Kidney capillary endothelial cell (primary cell): ENCODE measurements at regions not wholly inside any gene's neighbourhood (a gene's known extent, or its start where the extent isn't known, plus 50 kb on each side); places are given as distances from the start of the nearest gene placed in this dataset.
A peak's percentile ranks its signal among the peaks of the same experiment; 100 is the strongest.
"Not testable (repeated sequence)": the region's sequence is repeated elsewhere in the genome, so short reads cannot be mapped to it uniquely, and the experiment has no call there.

Experiments used
- DNase-seq: peaks from one replicate; pipeline ENCODE4 v3.0.0-alpha.2; 2018; ENCODE audit warnings: low spot score

- DNase-seq = no peak
Observed at GRCh38 chr3:180420016-180420415, 181.9 kb upstream of the TTC14 start.

- DNase-seq = peak; percentile 51
Observed at GRCh38 chr3:180420804-180421203, 181.2 kb upstream of the TTC14 start.

- peak; percentile 8 for DNase-seq
Observed at GRCh38 chr3:180421221-180421620, 180.7 kb upstream of the TTC14 start.

- no peak for DNase-seq
Observed at GRCh38 chr3:180421721-180422120, 180.2 kb upstream of the TTC14 start.

- not testable (repeated sequence) for DNase-seq
Observed at GRCh38 chr3:180424305-180424704, 177.7 kb upstream of the TTC14 start.

- no peak for DNase-seq
Observed at GRCh38 chr3:180430896-180431295, 171.1 kb upstream of the TTC14 start.

GRCh38 chr3:180433152-180433551, 168.8 kb upstream of the TTC14 start:
- DNase-seq = peak; percentile 91

- no peak for DNase-seq
Observed at GRCh38 chr3:180447136-180447535, 154.8 kb upstream of the TTC14 start.

DNA sequence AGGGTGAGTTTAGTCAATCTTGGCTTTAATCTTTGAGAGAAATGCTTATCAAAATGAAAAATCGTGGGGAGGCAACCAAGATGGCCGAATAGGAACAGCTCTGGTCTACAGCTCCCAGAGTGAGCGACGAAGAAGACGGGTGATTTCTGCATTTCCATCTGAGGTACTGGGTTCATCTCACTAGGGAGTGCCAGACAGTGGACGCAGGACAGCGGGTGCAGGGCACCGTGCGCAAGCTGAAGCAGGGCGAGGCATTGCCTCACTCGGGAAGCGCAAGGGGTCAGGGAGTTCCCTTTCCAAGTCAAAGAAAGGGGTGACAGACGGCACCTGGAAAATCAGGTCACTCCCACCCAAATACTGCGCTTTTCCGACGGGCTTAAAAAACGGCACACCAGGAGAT, 153.6 kb upstream of the TTC14 start:
- DNase-seq = not testable (repeated sequence)

DNA sequence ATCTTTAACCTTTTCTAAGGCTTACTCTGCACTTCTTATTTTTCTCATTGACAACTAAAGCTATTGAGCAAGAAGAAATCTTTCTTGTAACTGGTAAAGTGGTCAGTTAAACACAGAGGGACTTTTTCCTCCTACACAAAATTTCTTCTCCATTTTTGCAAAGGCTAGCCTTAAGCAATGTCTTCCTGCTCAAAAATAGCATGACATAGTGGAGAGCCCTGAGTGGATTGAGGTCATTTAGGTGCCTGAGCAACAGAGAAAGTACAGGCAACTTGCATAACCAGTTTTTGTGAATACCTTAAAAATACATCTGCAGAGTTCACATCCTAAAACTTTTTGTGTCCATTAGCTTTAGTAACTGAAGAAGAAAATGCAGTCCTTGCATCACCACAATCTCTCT, 144.7 kb upstream of the TTC14 start:
- no peak for DNase-seq

- DNase-seq = no peak
Observed at GRCh38 chr3:180466401-180467011, 135.5 kb upstream of the TTC14 start.

DNA sequence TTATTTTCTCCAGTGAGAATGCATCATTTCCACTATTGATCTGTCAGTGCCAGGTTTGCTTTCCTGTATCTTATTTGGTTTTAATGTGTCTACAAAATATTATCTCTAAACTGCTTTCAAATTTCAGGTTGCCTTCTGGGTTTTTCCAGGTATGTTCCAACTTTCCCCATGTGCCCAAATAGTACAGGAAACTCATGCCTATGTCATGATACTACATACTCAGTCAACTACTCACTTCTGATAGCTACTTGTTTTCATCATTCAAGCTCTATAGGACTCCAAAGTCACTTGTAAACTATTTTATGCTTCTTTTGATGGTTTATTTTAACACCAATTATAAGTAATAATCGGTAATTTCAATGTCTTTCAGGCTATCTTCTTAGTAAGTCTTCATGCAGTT, 134.8 kb upstream of the TTC14 start:
- no peak for DNase-seq

DNA sequence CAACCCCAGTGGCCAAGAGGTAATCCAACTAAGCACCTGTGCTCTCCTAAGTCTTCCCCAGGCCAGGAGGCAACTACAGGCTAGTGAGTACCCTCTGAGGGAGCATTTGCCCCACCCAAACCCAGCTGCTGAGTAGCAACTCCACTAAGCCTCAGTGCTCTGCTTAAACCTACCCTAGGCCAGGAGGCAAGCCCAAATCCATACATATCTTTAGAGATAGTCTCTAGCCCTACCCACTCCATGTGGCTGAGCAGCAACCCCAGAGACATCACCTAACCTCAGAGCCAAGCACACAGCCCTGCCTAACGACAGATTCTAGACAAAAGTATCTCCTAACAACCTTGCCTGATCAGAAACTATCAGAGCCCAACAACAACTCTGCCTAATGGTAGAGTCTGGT, 132.8 kb upstream of the TTC14 start:
- no peak for DNase-seq

DNA sequence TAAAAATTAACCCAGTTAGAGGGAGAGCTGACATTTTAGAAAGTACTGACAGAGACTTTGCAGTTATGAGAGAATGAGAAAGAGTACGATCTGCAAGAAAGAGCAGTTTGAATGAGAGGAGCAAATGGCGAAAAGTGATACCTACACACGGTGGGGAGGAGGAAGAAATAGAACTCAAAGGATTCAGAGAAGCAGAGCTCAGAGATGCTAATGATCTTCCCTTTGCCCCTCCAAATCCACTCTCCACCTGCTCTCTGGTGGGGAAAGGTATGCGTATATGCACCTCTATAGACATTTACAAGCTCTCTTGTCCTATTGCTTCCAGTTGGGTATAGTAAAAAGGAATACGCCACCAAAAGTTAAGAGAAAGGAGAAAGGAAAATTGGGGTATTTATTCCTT, 123.3 kb upstream of the TTC14 start:
- DNase-seq = no peak

DNA sequence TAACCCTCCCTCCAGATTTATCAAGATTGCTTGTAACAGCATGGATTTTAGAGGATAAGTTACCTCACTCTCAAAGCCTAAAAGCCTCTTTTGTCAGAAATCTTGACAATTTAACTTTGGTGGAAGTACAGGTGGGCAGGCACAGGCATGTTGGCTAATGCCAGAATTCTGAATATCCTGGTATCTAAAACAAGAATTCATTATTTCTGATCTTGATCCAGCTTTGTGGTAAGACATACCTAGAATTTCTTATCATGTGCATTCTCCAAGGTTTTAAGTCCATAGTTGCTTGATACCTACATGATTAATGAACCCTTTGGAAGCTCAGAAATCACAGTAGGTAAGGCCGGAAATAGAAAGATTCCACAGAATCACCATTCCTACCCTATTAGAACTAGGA, 109.9 kb upstream of the TTC14 start:
- DNase-seq = no peak

DNA sequence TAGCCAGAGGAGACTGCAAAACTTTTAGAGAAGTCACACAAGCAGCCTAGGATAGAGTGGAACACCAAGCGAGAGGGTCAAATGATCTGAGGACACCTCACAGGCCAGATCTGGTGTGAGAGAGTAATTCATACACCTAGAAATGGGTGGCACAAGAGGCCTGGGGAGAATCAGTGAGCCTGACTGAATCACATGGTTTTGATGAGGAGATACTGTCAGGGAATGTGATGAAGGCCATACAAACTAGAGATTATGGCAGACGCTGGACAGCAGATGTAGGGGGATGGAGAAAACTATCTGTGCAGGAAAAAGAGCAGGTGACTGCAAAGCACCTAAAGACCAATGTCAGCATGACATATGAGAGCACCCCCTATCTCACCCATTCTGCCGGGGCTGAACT, 105.0 kb upstream of the TTC14 start:
- no peak for DNase-seq

DNA sequence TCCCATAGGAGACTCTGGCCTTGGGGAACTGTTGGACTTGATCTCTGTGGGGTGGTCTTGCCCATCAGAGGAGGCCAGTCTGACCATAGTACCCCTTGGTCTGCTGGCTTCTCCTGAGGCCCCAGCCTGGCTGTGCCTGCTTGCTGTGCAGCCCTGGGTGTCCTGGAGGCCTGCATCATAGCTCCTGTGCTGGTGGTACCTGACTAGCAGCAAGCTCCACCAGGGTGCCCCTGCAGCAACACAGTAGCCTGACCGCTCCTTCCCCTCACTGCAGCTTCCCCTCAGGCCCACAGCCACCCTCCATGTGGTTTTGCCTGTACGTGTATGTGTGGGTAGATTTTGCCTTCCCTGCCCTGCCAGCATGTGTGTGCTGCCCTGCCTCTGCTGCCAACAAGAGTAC, 85.6 kb upstream of the TTC14 start:
- no peak for DNase-seq

DNA sequence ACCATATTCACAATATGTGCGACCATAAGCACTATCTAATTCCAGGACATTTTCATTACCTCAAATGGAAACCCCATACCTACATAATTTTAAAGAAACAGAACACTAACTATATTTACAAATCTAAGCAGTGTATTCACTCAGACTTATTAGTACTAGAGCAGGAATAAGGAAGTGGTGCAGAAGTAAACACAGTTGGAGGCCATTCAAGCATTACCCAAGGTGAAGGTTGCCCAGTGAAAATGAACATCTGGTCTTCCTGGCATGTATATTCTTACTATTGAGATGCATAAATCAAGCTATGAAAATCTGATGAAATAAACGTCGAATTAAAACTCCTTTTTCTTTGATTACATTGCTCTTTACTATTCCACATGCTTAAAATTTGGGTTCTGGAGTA, 78.9 kb upstream of the TTC14 start:
- no peak for DNase-seq

- no peak for DNase-seq
Observed at GRCh38 chr3:180528843-180529242, 73.1 kb upstream of the TTC14 start.

- DNase-seq = no peak
Observed at GRCh38 chr3:180529778-180530177, 72.2 kb upstream of the TTC14 start.

GRCh38 chr3:180530276-180530675, 71.7 kb upstream of the TTC14 start:
- DNase-seq = no peak

- DNase-seq = no peak
Observed at GRCh38 chr3:180531303-180532278, 70.4 kb upstream of the TTC14 start.

GRCh38 chr3:180534828-180535227, 67.1 kb upstream of the TTC14 start:
- DNase-seq = no peak

DNA sequence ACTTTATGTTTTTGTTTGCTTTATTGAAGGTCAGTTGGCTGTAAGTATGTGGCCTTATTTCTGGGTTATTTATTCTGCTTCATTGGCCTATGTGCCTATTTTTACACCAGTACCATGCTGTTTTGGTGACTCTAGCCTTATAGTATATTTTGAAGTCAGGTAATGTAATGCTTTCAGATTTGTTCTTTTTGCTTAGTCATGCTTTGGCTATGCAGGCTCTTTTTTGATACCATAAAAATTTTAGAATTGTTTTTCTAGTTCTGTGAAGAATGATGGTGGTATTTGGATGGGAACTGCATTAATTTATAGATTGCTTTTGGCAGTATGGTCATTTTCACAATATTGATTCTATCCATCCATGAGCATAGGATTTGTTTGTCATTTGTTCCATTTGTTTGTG, 63.5 kb upstream of the TTC14 start:
- no peak for DNase-seq
